ENCODE measurements at regions not wholly inside any gene's neighbourhood (a gene's known extent, or its start where the extent isn't known, plus 50 kb on each side); places are given as distances from the start of the nearest gene placed in this dataset.

DNA sequence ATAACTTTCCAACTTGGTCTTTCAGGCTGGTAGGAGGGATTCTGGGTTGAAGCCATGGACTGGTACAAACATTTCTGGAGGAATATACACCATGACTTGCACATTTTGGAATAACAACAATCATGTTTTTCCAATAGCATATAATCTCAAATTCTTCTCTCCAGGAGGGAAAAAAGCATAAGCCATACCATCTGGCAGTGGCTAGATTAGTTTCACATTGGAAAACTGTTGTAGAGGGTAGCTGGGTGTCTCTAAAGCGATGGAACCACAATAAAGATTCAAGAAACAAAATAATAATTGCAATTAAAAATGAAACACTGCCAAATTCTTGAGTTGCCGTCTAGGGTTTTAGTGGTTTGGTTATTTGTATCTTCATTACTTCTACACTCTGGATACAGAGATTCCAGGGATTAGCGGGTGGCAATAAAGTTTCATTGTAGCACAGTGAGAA is 278.5 kb upstream of the RASGRP1 start (continued):
- no peak for TF ChIP-seq POLR2AphosphoS5 (IDR thresholded peaks at IDR 0.05; ENCODE audit: low read depth, low read length)
- TF ChIP-seq MAX (IDR thresholded peaks at IDR 0.05): no peak
- TF ChIP-seq NANOG (IDR thresholded peaks at IDR 0.05; ENCODE audit: insufficient read depth, low read depth, low read length, poor library complexity, severe bottlenecking): no peak
